ENCODE measurements at regions not wholly inside any gene's neighbourhood (a gene's known extent, or its start where the extent isn't known, plus 50 kb on each side); places are given as distances from the start of the nearest gene placed in this dataset.
"Not testable (repeated sequence)": the region's sequence is repeated elsewhere in the genome, so short reads cannot be mapped to it uniquely, and the experiment has no call there.

DNA sequence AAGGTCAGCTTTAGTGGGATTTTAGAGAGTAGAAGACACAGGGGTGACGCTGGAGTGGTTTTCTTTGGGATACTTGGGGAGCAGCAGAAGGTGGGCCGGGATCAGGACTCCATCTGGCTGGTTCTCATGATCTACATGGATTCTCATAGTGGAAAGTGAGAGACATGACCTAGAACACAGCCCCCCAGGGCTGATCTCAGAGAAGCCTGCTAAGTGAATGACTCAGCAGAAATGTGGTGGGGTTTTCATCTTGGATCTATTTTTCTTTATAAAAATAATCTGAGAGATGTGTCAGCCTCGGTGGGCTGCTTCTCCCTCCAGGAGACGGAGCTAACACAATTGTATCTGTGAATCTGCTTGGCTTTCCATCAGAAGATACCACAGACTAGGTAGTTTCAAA, 484.4 kb downstream of the TMEM121 start:
- Histone ChIP-seq H3K9ac (ENCODE audit: insufficient read depth in 1 of 2, low read length in 2 of 2) (no peak overlapping the region), H3K4me1 (ENCODE audit: control insufficient read depth in 5 of 5, insufficient read depth in 5 of 5, low read length in 5 of 5) (no peaks in the 10 kb centered on the region), H3K9me3 (ENCODE audit: control insufficient read depth in 4 of 4, insufficient read depth in 3 of 4, low read length in 3 of 4) (no peaks in the 10 kb centered on the region), H3K36me3 (ENCODE audit: control insufficient read depth in 4 of 4, insufficient read depth in 4 of 4, low read length in 4 of 4) (no peaks in the 10 kb centered on the region), H3K4me3 (no peak overlapping the region), H3K27ac (ENCODE audit: low read depth in 1 of 2, low read length in 1 of 2) (no peak overlapping the region), H3K27me3 (ENCODE audit: control insufficient read depth in 3 of 3, insufficient read depth in 3 of 3, low read length in 2 of 3) (no peaks in the 10 kb centered on the region)
- WGBS, 2 donors = 62 to 64% methylated on average over 4 of the region's 4 CpGs
- TF ChIP-seq, protein P1, sequence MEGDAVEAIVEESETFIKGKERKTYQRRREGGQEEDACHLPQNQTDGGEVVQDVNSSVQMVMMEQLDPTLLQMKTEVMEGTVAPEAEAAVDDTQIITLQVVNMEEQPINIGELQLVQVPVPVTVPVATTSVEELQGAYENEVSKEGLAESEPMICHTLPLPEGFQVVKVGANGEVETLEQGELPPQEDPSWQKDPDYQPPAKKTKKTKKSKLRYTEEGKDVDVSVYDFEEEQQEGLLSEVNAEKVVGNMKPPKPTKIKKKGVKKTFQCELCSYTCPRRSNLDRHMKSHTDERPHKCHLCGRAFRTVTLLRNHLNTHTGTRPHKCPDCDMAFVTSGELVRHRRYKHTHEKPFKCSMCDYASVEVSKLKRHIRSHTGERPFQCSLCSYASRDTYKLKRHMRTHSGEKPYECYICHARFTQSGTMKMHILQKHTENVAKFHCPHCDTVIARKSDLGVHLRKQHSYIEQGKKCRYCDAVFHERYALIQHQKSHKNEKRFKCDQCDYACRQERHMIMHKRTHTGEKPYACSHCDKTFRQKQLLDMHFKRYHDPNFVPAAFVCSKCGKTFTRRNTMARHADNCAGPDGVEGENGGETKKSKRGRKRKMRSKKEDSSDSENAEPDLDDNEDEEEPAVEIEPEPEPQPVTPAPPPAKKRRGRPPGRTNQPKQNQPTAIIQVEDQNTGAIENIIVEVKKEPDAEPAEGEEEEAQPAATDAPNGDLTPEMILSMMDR (IDR thresholded peaks at IDR 0.05; ENCODE audit: control extremely low read depth, extremely low read depth) = no peak
- no peak for ATAC-seq (ENCODE audit: insufficient read depth, low FRiP score)
- DNase-seq = no peak

DNA sequence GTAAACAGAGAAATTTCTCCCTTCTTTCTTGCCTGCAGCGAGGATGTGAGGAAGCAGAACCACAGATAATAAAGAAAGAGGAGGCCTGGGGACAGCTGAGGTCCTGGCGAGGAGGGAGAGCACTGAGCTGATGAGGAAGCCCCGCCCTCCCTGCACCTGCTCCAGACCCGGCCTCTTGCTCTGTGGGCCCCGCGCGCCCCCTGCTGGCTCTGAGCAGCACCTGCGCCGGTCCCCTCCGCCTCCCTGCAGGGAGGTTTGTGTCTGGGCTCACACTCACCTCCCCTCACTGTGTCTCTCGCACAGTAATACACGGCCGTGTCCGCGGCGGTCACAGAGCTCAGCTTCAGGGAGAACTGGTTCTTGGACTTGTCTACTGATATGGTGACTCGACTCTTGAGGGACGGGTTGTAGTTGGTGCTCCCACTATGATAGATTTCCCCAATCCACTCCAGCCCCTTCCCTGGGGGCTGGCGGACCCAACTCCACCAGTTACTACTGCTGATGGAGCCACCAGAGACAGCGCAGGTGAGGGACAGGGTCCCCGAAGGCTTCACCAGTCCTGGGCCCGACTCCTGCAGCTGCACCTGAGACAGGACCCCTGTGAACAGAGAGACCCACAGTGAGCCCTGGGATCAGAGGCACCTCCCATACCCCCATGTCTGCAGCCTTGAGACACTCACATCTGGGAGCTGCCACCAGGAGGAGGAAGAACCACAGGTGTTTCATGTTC, 485.4 kb downstream of the TMEM121 start:
- H3K4me1 ChIP-seq (ENCODE audit: control insufficient read depth in 5 of 5, insufficient read depth in 5 of 5, low read length in 5 of 5); H3K36me3 ChIP-seq (ENCODE audit: control insufficient read depth in 4 of 4, insufficient read depth in 4 of 4, low read length in 4 of 4); H3K27me3 ChIP-seq (ENCODE audit: control insufficient read depth in 3 of 3, insufficient read depth in 3 of 3, low read length in 2 of 3); H3K9me3 ChIP-seq (ENCODE audit: control insufficient read depth in 4 of 4, insufficient read depth in 3 of 4, low read length in 3 of 4); ATAC-seq (ENCODE audit: insufficient read depth, low FRiP score); H3K27ac ChIP-seq (ENCODE audit: low read depth in 1 of 2, low read length in 1 of 2); H3K4me3 ChIP-seq; H3K9ac ChIP-seq (ENCODE audit: insufficient read depth in 1 of 2, low read length in 2 of 2); DNase-seq: not testable (repeated sequence)
- 35 to 38% methylated on average over 17 to 22 of the region's 22 CpGs for WGBS, 2 donors

GRCh38 chr14:106012361-106012725, 486.0 kb downstream of the TMEM121 start:
- H3K4me1 ChIP-seq (ENCODE audit: control insufficient read depth in 5 of 5, insufficient read depth in 5 of 5, low read length in 5 of 5); H3K36me3 ChIP-seq (ENCODE audit: control insufficient read depth in 4 of 4, insufficient read depth in 4 of 4, low read length in 4 of 4); H3K4me3 ChIP-seq; DNase-seq; H3K27me3 ChIP-seq (ENCODE audit: control insufficient read depth in 3 of 3, insufficient read depth in 3 of 3, low read length in 2 of 3); H3K9me3 ChIP-seq (ENCODE audit: control insufficient read depth in 4 of 4, insufficient read depth in 3 of 4, low read length in 3 of 4); ATAC-seq (ENCODE audit: insufficient read depth, low FRiP score); H3K9ac ChIP-seq (ENCODE audit: insufficient read depth in 1 of 2, low read length in 2 of 2); H3K27ac ChIP-seq (ENCODE audit: low read depth in 1 of 2, low read length in 1 of 2): not testable (repeated sequence)
- WGBS, 2 donors = 55 to 80% methylated on average over 3 of the region's 3 CpGs

DNA sequence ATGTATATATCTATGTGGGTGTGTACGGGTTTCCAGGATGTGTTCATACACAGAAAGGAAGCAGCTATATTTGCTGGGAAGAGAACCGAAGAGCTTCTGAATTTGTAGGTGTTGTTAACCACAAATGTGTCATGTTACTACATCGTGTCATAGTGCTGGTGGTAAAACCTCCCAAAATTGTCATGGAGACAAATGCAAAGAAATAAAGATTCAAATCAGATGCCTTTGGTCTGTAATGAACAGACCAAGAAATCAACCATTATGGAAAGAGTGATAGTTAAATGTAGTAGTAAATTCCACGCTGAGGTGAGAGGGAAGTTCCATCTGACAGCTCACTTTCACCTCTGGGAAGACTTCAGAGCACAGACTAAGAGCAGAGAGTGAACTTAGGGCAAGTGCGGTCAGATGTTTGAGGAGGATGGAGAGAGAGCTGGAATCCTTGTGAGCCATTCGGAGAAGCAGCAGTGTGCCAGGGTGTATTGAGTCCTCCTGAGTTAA, 487.5 kb downstream of the TMEM121 start:
- Histone ChIP-seq H3K27me3 (ENCODE audit: control insufficient read depth in 3 of 3, insufficient read depth in 3 of 3, low read length in 2 of 3) (no peaks in the 10 kb centered on the region), H3K4me3 (no peak overlapping the region), H3K9me3 (ENCODE audit: control insufficient read depth in 4 of 4, insufficient read depth in 3 of 4, low read length in 3 of 4) (no peaks in the 10 kb centered on the region), H3K27ac (ENCODE audit: low read depth in 1 of 2, low read length in 1 of 2) (no peak overlapping the region), H3K4me1 (ENCODE audit: control insufficient read depth in 5 of 5, insufficient read depth in 5 of 5, low read length in 5 of 5) (no peaks in the 10 kb centered on the region), H3K36me3 (ENCODE audit: control insufficient read depth in 4 of 4, insufficient read depth in 4 of 4, low read length in 4 of 4) (no peaks in the 10 kb centered on the region), H3K9ac (ENCODE audit: insufficient read depth in 1 of 2, low read length in 2 of 2) (no peak overlapping the region)
- no peak for ATAC-seq (ENCODE audit: insufficient read depth, low FRiP score)
- TF ChIP-seq, protein P1 (IDR thresholded peaks at IDR 0.05; ENCODE audit: control extremely low read depth, extremely low read depth) = no peak
- no peak for DNase-seq
- WGBS, 2 donors = 66% methylated on average over 6 of the region's 6 CpGs

GRCh38 chr14:106017952-106018351, 491.6 kb downstream of the TMEM121 start:
- 58 to 65% methylated on average over 3 of the region's 3 CpGs for WGBS, 2 donors
- H3K27ac ChIP-seq (ENCODE audit: low read depth in 1 of 2, low read length in 1 of 2); ATAC-seq (ENCODE audit: insufficient read depth, low FRiP score): not testable (repeated sequence)

More at GRCh38 chr14:106017952-106018351, 491.6 kb downstream of the TMEM121 start:
- not testable (repeated sequence) for DNase-seq; H3K27me3 ChIP-seq (ENCODE audit: control insufficient read depth in 3 of 3, insufficient read depth in 3 of 3, low read length in 2 of 3); H3K36me3 ChIP-seq (ENCODE audit: control insufficient read depth in 4 of 4, insufficient read depth in 4 of 4, low read length in 4 of 4); H3K9me3 ChIP-seq (ENCODE audit: control insufficient read depth in 4 of 4, insufficient read depth in 3 of 4, low read length in 3 of 4); H3K4me1 ChIP-seq (ENCODE audit: control insufficient read depth in 5 of 5, insufficient read depth in 5 of 5, low read length in 5 of 5); H3K4me3 ChIP-seq; H3K9ac ChIP-seq (ENCODE audit: insufficient read depth in 1 of 2, low read length in 2 of 2)
